SK-N-SH (cell line): ENCODE measurements at regions not wholly inside any gene's neighbourhood (a gene's known extent, or its start where the extent isn't known, plus 50 kb on each side); places are given as distances from the start of the nearest gene placed in this dataset.

Source experiments
- CTCF ChIA-PET: fragments of 300-600, 350-600 bp; formaldehyde crosslinking; extraction: SDS; loops from one replicate; lab custom pipeline; 2021; lab: Yijun Ruan, JAX
- POLR2A ChIA-PET: fragments of 350-600 bp; sonication (Branson Sonifier 250); formaldehyde crosslinking; extraction: SDS; loops from one replicate; lab custom pipeline; 2020; ENCODE audit warnings: antibody characterized with exemption, inconsistent platforms; lab: Yijun Ruan, JAX
- DNase-seq: peaks from one replicate; pipeline ENCODE4 v3.0.0; 2012
- H2AFZ ChIP-seq: fragments of 200-600 bp; sonication (generic); 2 replicates; pipeline ENCODE4 v1.8.1; 2016; ENCODE audit warnings: antibody characterized with exemption, mild to moderate bottlenecking, low read depth
- H3F3A ChIP-seq: fragments of 200-600 bp; sonication (generic); replicated peaks from 2 replicates; pipeline ENCODE3; 2016; ENCODE audit warnings: antibody characterized with exemption, mild to moderate bottlenecking; ENCODE audit not compliant: insufficient read depth
- H3K27ac ChIP-seq, 2 experiments: fragments of 200-500 bp in 1 of 2; fragments of 200-600 bp in 1 of 2; sonication (Bioruptor generic) in 1 of 2; sonication (generic), shearing (Covaris generic) in 1 of 2; 2 replicates each; pipeline versions ENCODE4 v1.5.1 to v1.6.1; 2014 to 2016; ENCODE audit warnings: low read depth in 2 of 2, inconsistent platforms in 1 of 2, low read length in 1 of 2, mild to moderate bottlenecking in 1 of 2, mixed read lengths in 1 of 2
- H3K27me3 ChIP-seq: fragments of 200-600 bp; sonication (generic), shearing (Covaris generic); 2 replicates; pipeline ENCODE4 v1.6.1; 2016; ENCODE audit warnings: mixed run types; ENCODE audit not compliant: insufficient read depth
- H3K36me3 ChIP-seq, 2 experiments: fragments of 200-500 bp in 1 of 2; fragments of 200-600 bp in 1 of 2; sonication (Bioruptor generic) in 1 of 2; sonication (generic) in 1 of 2; replicated peaks in 1 of 2; 2 replicates each; pipeline versions ENCODE3 to v1.5.1; 2014 to 2016; ENCODE audit warnings: low read length in 1 of 2, mild to moderate bottlenecking in 1 of 2; ENCODE audit not compliant: insufficient read depth in 2 of 2, control insufficient read depth in 1 of 2
- H3K4me1 ChIP-seq, 2 experiments: fragments of 200-500 bp in 1 of 2; fragments of 200-600 bp in 1 of 2; sonication (Bioruptor generic) in 1 of 2; sonication (generic), shearing (Covaris generic) in 1 of 2; 2 replicates each; pipeline versions ENCODE4 v1.5.1 to v1.6.1; 2014 to 2016; ENCODE audit warnings: low read depth in 1 of 2, low read length in 1 of 2, mixed run types in 1 of 2; ENCODE audit not compliant: insufficient read depth in 2 of 2, control insufficient read depth in 1 of 2
- H3K4me2 ChIP-seq: fragments of 200-600 bp; sonication (generic), shearing (Covaris generic); 2 replicates; pipeline ENCODE4 v1.6.1; 2017; ENCODE audit warnings: mixed run types
- H3K4me3 ChIP-seq, 2 experiments: fragments of 200-500 bp in 1 of 2; fragments of 200-600 bp in 1 of 2; sonication (Bioruptor generic) in 1 of 2; sonication (generic), shearing (Covaris generic) in 1 of 2; 2 replicates each; pipeline versions ENCODE4 v1.5.1 to v1.8.1; 2014 to 2016; ENCODE audit warnings: low read depth in 2 of 2, inconsistent platforms in 1 of 2, low read length in 1 of 2, mild to moderate bottlenecking in 1 of 2, mixed read lengths in 1 of 2, moderate library complexity in 1 of 2
- H3K79me2 ChIP-seq: fragments of 200-600 bp; sonication (generic); 2 replicates; pipeline ENCODE4 v1.8.1; 2017; ENCODE audit warnings: mild to moderate bottlenecking; ENCODE audit not compliant: insufficient read depth
- H3K9ac ChIP-seq: fragments of 200-600 bp; sonication (generic); 2 replicates; pipeline ENCODE4 v1.6.1; 2017; ENCODE audit warnings: mixed run types
- H3K9me2 ChIP-seq: fragments of 200-600 bp; sonication (generic); 2 replicates; pipeline ENCODE4 v1.6.1; 2017; ENCODE audit warnings: mixed run types
- H3K9me3 ChIP-seq: fragments of 200-600 bp; sonication (generic); 2 replicates; pipeline ENCODE4 v1.6.1; 2017; ENCODE audit warnings: mixed run types, mild to moderate bottlenecking, moderate library complexity
- H4K20me1 ChIP-seq: fragments of 200-600 bp; sonication (generic); 2 replicates; pipeline ENCODE4 v1.6.1; 2017; ENCODE audit warnings: mild to moderate bottlenecking, mixed run types; ENCODE audit not compliant: insufficient read depth
- ELF1 ChIP-seq: IDR thresholded peaks from 2 replicates; pipeline ENCODE4 v1.4.0; 2012
- EZH2phosphoT487 ChIP-seq: fragments of 200-600 bp; sonication (generic); IDR thresholded peaks from 2 replicates; pipeline ENCODE4 v1.6.1; 2017; ENCODE audit warnings: low read depth, mixed run types, mild to moderate bottlenecking, antibody characterized with exemption, moderate library complexity, borderline replicate concordance
- FOSL2 ChIP-seq: IDR thresholded peaks from 2 replicates; pipeline ENCODE4 v1.4.0; 2012; ENCODE audit warnings: low read depth, mild to moderate bottlenecking, moderate library complexity, borderline replicate concordance
- JUND ChIP-seq: IDR thresholded peaks from 2 replicates; pipeline ENCODE4 v1.4.0; 2012
- REST ChIP-seq: IDR thresholded peaks from 2 replicates; pipeline ENCODE4 v1.6.1; 2012; ENCODE audit warnings: mild to moderate bottlenecking, low read depth, low read length, moderate library complexity
- RXRA ChIP-seq: IDR thresholded peaks from 2 replicates; pipeline ENCODE4 v1.4.0; 2012; ENCODE audit warnings: low read depth, mild to moderate bottlenecking, borderline replicate concordance
- SMC3 ChIP-seq: IDR thresholded peaks from 2 replicates; pipeline ENCODE4 v1.6.1; 2012; ENCODE audit warnings: low read depth, low read length, improper control_type of control experiment
- TAF1 ChIP-seq: IDR thresholded peaks from 2 replicates; pipeline ENCODE4 v1.6.1; 2012; ENCODE audit warnings: low read depth, mild to moderate bottlenecking, low read length, moderate library complexity, borderline replicate concordance
- TEAD4 ChIP-seq: IDR thresholded peaks from 2 replicates; pipeline ENCODE4 v1.4.0; 2012; ENCODE audit warnings: mild to moderate bottlenecking, borderline replicate concordance; ENCODE audit not compliant: insufficient read depth
- USF1 ChIP-seq: IDR thresholded peaks from 2 replicates; pipeline ENCODE4 v1.4.0; 2012; ENCODE audit warnings: low read depth, borderline replicate concordance
- USF2 ChIP-seq: fragments of 150-350 bp; IDR thresholded peaks from 2 replicates; pipeline ENCODE4 v1.6.1; 2017; ENCODE audit warnings: antibody characterized with exemption, low read length, low read depth, borderline replicate concordance
- YY1 ChIP-seq: IDR thresholded peaks from 2 replicates; pipeline ENCODE4 v1.4.0; 2012; ENCODE audit warnings: low read depth, mild to moderate bottlenecking
- WGBS: methylation state at CpG from one replicate; pipeline ENCODE4 v1.1.6; 2017; ENCODE audit warnings: low lambda C conversion rate; 5-methylcytosine and 5-hydroxymethylcytosine counted together

GRCh38 chr12:41904041-41904440 is 240.6 kb downstream of the GXYLT1 start:
- no peaks in the 10 kb centered on the region for H3F3A ChIP-seq
- H3K27ac ChIP-seq, result no peak overlapping the region
- H3K9me2 ChIP-seq, result no peaks in the 10 kb centered on the region
- H3K4me1 ChIP-seq, result peaks cover 0 to 10% of the 10 kb centered on the region in 2 experiments; a peak in 2 of 4 replicates
- TF ChIP-seq EZH2phosphoT487 (no peak), ELF1 (no peak), SMC3 (no peak), JUND (no peak), FOSL2 (no peak), RXRA (no peak), YY1 (no peak)
- ChIA-PET CTCF (interaction anchor here (1.3 kb wide), 1 partner anchor 13 kb away, joined by 3 read pairs; no protein-coding TSS in a partner anchor), POLR2A (no interaction called here)
- no peaks in the 10 kb centered on the region for H3K27me3 ChIP-seq
- H3K9me3 ChIP-seq, result no peaks in the 10 kb centered on the region
- H3K36me3 ChIP-seq, result no peaks in the 10 kb centered on the region
- no peak overlapping the region for H3K4me3 ChIP-seq
- no peaks in the 10 kb centered on the region for H4K20me1 ChIP-seq
- 69% methylated on average over 4 of the region's 4 CpGs for WGBS
- DNase-seq, result no peak
- H2AFZ ChIP-seq, result no peak overlapping the region
- no peaks in the 10 kb centered on the region for H3K79me2 ChIP-seq
- H3K4me2 ChIP-seq, result no peak overlapping the region
- H3K9ac ChIP-seq, result no peak overlapping the region

DNA sequence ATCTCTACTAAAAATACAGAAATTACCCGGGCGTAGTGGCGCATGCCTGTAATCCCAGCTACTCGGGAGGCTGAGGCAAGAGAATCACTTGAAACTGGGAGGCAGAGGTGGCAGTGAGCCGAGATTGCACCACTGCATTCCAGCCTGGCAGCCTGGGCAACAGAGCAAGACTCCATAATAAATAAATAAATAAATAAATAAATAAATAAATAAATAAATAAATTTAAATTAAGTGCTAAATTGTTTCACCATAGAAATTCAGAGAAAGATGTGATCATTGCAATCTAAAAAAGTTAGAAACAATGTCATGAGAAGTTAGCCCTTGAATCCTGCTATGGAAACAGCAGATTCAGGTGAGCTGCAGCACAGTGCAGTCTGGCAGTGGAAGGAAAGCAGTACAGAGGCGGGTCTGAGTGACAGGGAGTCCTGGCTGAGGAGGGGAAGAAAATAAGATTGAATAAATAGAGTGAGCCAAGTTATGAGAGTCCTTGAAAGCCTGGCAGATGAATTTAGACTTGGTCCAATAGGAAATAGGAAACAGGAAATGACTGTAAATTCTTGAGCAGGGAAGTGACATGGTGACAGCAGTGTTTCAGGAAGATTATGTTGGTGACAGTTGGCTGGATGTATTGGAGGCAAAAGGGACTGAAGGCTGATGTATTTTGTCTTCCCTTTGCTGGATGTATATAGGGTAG is 241.5 kb downstream of the GXYLT1 start:
- POLR2A ChIA-PET, result no interaction called here
- no peaks in the 10 kb centered on the region for H3K27me3 ChIP-seq

More for the DNA sequence above, 241.5 kb downstream of the GXYLT1 start:
- Histone ChIP-seq H3K4me2 (no peak overlapping the region), H3K36me3 (no peaks in the 10 kb centered on the region), H3K9me3 (no peaks in the 10 kb centered on the region), H3K27ac (no peak overlapping the region), H3K9me2 (no peaks in the 10 kb centered on the region), H3F3A (no peaks in the 10 kb centered on the region), H2AFZ (no peak overlapping the region), H4K20me1 (no peaks in the 10 kb centered on the region), H3K4me3 (no peak overlapping the region), H3K4me1 (peaks cover 0 to 10% of the 10 kb centered on the region in 2 experiments; a peak in 2 of 4 replicates), H3K79me2 (no peaks in the 10 kb centered on the region), H3K9ac (no peak overlapping the region)
- DNase-seq, result no peak
- WGBS, result 77% methylated on average over 6 of the region's 6 CpGs
- CTCF ChIA-PET, result no interaction called here
- TF ChIP-seq TAF1 (no peak), REST (no peak), FOSL2 (no peak), USF1 (no peak), TEAD4 (no peak), USF2 (no peak)
